ENCODE measurements at regions not wholly inside any gene's neighbourhood (a gene's known extent, or its start where the extent isn't known, plus 50 kb on each side); places are given as distances from the start of the nearest gene placed in this dataset.
A peak's percentile ranks its signal among the peaks of the same experiment; 100 is the strongest.

DNA sequence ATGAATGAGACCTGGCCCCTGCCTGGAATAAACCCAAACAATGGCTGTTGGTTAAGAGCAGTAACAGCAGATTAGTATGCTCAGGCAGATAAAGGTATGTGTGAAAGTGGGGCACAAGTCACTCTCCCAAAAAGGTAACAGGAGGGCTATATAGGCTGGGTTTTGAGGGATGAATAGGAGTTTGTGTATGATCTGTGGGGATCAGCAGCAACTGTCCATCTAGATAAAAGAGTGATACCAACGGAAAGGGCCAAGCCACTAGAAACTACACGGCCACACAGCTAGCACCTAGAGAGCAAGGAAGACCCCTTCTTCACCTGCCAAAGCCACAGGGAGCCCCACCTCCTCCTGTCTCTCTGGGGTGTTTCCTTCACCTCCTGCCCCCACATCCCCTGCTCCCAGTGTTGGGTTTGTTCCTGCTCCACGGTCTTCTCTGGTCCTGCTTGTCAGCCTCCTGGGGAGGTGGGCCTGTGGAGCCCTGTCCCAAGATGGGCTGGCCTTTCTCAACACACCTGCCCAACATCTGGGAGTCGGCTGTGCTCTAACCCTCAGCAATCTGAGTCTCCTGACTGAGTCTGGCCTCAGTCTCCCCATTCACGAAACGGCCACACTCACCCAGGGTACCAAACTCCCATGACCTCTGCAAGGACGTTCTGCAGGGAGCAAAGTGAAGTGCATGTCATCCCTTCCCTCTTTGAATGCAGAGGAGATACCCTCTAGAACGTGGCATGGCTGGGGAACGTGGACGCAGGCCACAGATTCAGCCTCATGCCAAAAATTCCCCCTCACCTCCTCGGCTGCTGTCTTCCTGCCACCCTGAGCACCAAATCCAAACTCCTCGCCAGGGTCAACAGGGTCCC is 108.2 kb downstream of the NCOR2 start:
- no peaks in the 10 kb centered on the region for H3K9me3 Mint-ChIP-seq
- TF ChIP-seq, protein P1, sequence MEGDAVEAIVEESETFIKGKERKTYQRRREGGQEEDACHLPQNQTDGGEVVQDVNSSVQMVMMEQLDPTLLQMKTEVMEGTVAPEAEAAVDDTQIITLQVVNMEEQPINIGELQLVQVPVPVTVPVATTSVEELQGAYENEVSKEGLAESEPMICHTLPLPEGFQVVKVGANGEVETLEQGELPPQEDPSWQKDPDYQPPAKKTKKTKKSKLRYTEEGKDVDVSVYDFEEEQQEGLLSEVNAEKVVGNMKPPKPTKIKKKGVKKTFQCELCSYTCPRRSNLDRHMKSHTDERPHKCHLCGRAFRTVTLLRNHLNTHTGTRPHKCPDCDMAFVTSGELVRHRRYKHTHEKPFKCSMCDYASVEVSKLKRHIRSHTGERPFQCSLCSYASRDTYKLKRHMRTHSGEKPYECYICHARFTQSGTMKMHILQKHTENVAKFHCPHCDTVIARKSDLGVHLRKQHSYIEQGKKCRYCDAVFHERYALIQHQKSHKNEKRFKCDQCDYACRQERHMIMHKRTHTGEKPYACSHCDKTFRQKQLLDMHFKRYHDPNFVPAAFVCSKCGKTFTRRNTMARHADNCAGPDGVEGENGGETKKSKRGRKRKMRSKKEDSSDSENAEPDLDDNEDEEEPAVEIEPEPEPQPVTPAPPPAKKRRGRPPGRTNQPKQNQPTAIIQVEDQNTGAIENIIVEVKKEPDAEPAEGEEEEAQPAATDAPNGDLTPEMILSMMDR (IDR thresholded peaks at IDR 0.05; ENCODE audit: unreplicated experiment), result no peak
- peak overlapping the region; percentile 0 for H3K27ac Mint-ChIP-seq
- H3K27me3 Mint-ChIP-seq (ENCODE audit: low read depth), result no peaks in the 10 kb centered on the region
- H3K36me3 Mint-ChIP-seq, result peaks cover 43% of the 10 kb centered on the region
- no peak for DNase-seq (ENCODE audit: low spot score in 2 of 2, unreplicated experiment in 2 of 2)
- H3K4me1 Mint-ChIP-seq, result peaks cover 7% of the 10 kb centered on the region
- H3K4me3 Mint-ChIP-seq, result no peak overlapping the region

DNA sequence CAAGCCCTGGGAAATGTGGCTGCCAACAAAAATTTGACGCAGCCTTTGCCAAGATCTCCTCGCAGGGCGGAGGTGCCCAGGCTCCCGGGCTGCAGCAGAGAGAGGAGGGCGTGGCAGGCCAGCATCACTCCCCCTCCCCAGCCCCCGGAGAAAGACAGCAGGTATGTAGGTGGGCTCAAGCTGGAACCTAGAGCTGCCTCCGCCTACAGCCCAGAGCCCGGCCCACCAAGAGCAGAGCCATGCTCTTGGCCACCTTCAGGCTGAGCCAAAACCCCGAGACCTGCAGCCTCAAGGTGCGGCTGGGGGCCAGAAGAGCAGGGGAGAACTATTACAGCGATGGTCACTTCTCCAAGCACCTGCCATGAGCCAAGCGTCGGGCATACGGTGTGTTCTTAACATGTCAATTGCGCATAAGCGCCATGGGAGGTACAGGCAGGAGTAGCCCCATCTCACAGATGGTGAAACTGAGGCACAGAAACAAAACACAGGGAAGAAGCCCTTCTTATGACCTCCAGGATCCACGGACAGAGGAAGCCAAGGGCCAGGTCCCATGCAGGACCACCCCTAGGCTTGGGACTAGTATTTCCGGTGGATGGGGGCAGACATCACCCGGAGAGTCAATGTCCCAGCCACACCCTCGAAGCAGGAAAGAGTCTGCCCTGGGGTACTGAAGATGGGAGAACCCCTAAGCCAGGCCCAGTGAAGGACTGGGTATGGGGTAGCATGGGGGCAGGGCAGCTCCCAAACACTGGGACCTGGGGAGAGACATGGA is 109.0 kb downstream of the NCOR2 start:
- H3K27me3 Mint-ChIP-seq (ENCODE audit: low read depth), result no peaks in the 10 kb centered on the region
- H3K4me1 Mint-ChIP-seq, result peaks cover 4% of the 10 kb centered on the region
- H3K4me3 Mint-ChIP-seq, result no peak overlapping the region
- H3K36me3 Mint-ChIP-seq, result peaks cover 38% of the 10 kb centered on the region
- DNase-seq (ENCODE audit: low spot score in 2 of 2, unreplicated experiment in 2 of 2), result no peak
- TF ChIP-seq, protein P1 (IDR thresholded peaks at IDR 0.05; ENCODE audit: unreplicated experiment), result no peak
- H3K9me3 Mint-ChIP-seq, result no peaks in the 10 kb centered on the region
- H3K27ac Mint-ChIP-seq, result peak overlapping the region; percentile 16

DNA sequence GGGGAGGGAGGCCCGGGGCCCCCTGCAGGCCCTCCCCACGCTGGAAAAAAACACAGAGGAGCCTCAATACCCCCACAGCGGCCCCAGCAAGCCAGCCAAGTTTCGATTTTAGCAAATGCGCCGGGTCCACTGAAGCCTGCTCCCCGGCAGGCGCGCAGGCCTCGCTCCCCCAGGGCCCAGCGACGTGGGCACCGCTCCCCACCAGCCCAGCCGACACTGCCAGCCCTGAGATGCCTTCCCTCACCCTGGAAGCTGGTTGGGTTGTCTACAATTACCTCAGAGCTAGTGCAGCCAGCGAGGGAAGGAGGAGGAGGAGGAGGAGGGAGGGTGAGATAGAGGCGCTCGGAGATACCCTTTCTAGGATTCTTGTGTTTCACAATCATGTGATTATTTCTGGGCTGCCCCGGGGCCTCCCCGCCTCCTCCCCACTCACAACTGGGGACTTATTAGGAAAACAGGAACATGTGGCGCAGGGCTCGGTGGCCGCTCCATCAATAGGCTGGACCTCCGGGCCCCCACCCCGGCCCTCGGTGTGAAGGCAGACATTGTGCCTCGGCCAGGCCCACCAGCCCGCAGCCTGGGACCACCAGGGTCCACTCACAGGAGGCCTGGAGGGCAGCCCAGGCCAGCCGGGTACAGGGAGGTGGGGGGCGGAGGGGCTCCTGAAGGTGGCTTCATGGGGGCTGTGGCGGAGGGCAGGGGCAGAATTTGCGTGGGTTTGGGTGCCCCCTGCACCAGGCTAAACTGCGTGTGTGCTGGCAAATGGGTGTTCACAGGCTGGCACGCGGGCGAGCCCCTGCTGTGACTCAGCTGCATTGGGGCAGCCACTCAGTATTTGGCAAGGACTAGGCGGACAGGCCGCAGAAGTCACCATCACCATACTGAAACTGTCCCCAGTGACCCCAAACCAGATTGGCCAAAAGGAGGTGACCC is 109.9 kb downstream of the NCOR2 start:
- no peak for DNase-seq (ENCODE audit: low spot score in 2 of 2, unreplicated experiment in 2 of 2)
- Mint-ChIP-seq H3K4me1 (peaks cover 2% of the 10 kb centered on the region), H3K27ac (no peak overlapping the region), H3K4me3 (no peak overlapping the region), H3K36me3 (peaks cover 38% of the 10 kb centered on the region), H3K27me3 (ENCODE audit: low read depth) (no peaks in the 10 kb centered on the region), H3K9me3 (no peaks in the 10 kb centered on the region)
- TF ChIP-seq, protein P1 (IDR thresholded peaks at IDR 0.05; ENCODE audit: unreplicated experiment), result no peak

DNA sequence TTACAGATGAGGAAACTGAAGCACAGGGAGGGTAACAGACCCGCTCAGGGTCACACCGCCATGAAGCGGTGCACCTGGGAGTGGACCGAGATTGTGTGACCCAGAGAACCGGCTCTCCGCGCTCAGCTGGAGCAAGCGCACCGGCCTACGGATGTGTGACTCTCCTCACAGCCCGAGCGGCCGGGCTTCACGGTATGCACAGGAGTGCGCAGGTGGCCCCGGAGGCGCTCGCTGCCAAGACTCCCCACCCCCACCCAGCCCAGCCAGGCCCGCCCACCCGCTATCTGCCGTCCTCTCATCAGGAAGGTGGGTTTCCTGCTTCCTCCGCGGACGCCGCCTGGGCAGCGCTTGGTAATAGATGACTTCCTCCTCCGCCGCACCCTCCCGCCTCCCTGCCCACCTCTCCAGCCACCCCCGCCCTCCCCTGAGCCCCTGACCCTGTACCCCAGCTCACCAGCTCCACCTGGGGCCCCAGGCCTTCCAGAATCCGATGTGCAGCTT is 110.7 kb downstream of the NCOR2 start:
- Mint-ChIP-seq H3K27ac (no peak overlapping the region), H3K9me3 (no peaks in the 10 kb centered on the region), H3K4me1 (peaks cover 2% of the 10 kb centered on the region), H3K4me3 (no peak overlapping the region), H3K27me3 (ENCODE audit: low read depth) (no peaks in the 10 kb centered on the region), H3K36me3 (peaks cover 34% of the 10 kb centered on the region)
- TF ChIP-seq, protein P1 (IDR thresholded peaks at IDR 0.05; ENCODE audit: unreplicated experiment), result no peak
- DNase-seq (ENCODE audit: low spot score in 2 of 2, unreplicated experiment in 2 of 2), result no peak

DNA sequence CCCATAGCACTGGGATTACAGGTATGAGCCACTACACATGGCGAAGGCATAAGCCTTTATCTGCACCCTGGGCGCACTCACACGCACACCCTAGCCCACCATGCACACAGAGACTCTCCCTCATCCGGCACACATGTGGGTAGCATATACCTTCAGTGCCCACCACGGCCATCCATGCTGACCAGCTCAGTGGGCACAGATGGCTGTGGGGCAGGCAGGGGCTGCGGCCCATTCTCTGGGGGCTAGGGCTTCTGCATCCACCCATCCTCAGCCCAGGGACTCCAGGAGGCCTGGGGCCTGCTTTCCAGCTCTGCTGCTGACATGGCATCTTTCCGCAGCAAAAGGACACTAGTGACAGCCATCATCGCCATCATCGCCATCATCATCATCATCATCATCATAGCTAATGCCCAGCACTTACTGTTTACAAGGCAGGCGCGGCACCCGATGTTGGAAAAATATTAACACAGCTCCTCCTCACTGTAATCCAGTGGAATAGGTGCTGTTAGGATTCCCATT is 111.2 kb downstream of the NCOR2 start:
- H3K27me3 Mint-ChIP-seq (ENCODE audit: low read depth), result no peaks in the 10 kb centered on the region
- TF ChIP-seq, protein P1 (IDR thresholded peaks at IDR 0.05; ENCODE audit: unreplicated experiment), result no peak
- H3K36me3 Mint-ChIP-seq, result peaks cover 28% of the 10 kb centered on the region
- no peak overlapping the region for H3K4me3 Mint-ChIP-seq
- no peaks in the 10 kb centered on the region for H3K9me3 Mint-ChIP-seq
- peaks cover 2% of the 10 kb centered on the region for H3K4me1 Mint-ChIP-seq
- no peak for DNase-seq (ENCODE audit: low spot score in 2 of 2, unreplicated experiment in 2 of 2)
- no peak overlapping the region for H3K27ac Mint-ChIP-seq
